HEK293T (cell line): ENCODE measurements at regions not wholly inside any gene's neighbourhood (a gene's known extent, or its start where the extent isn't known, plus 50 kb on each side); places are given as distances from the start of the nearest gene placed in this dataset.
"Not testable (repeated sequence)": the region's sequence is repeated elsewhere in the genome, so short reads cannot be mapped to it uniquely, and the experiment has no call there.

Source experiments
- CTCF ChIA-PET: fragments of 350-600 bp; formaldehyde crosslinking; extraction: SDS; loops from one replicate; lab custom pipeline; 2021; ENCODE audit warnings: antibody characterized with exemption, inconsistent platforms; lab: Yijun Ruan, JAX
- POLR2A ChIA-PET: fragments of 350-600 bp; formaldehyde crosslinking; extraction: SDS; loops from one replicate; lab custom pipeline; 2020; ENCODE audit warnings: antibody characterized with exemption, inconsistent platforms; lab: Yijun Ruan, JAX
- DNase-seq: peaks from one replicate; pipeline ENCODE4 v3.0.0; 2012; ENCODE audit warnings: mixed read lengths; ENCODE audit errors: extremely low spot score
- ARNT ChIP-seq: fragments of 450-650 bp; IDR thresholded peaks from 2 replicates; pipeline ENCODE4 v1.6.1; 2017; ENCODE audit warnings: mild to moderate bottlenecking
- BHLHE40 ChIP-seq: fragments of 450-650 bp; IDR thresholded peaks from 2 replicates; pipeline ENCODE4 v1.6.1; 2016; ENCODE audit warnings: mild to moderate bottlenecking, moderate library complexity, borderline replicate concordance
- CTBP1 ChIP-seq: fragments of 450-650 bp; IDR thresholded peaks from 2 replicates; pipeline ENCODE4 v1.6.1; 2016; ENCODE audit warnings: borderline replicate concordance
- ELF4 ChIP-seq: fragments of 450-650 bp; IDR thresholded peaks from 2 replicates; pipeline ENCODE4 v1.6.1; 2017; ENCODE audit warnings: antibody characterized with exemption
- FOXA1 ChIP-seq: fragments of 450-650 bp; IDR thresholded peaks from 2 replicates; pipeline ENCODE4 v1.6.1; 2016; ENCODE audit warnings: mild to moderate bottlenecking
- FOXK2 ChIP-seq: fragments of 450-650 bp; IDR thresholded peaks from 2 replicates; pipeline ENCODE4 v1.6.1; 2016; ENCODE audit warnings: mild to moderate bottlenecking
- FOXM1 ChIP-seq: fragments of 450-650 bp; IDR thresholded peaks from 2 replicates; pipeline ENCODE4 v1.6.1; 2017; ENCODE audit warnings: mild to moderate bottlenecking, borderline replicate concordance
- HDGF ChIP-seq: fragments of 450-650 bp; IDR thresholded peaks from 2 replicates; pipeline ENCODE4 v1.6.1; 2017; ENCODE audit warnings: antibody characterized with exemption, borderline replicate concordance
- L3MBTL2 ChIP-seq: fragments of 450-650 bp; conservative IDR thresholded peaks from 2 replicates; pipeline ENCODE4 v1.6.1; 2016; ENCODE audit warnings: mild to moderate bottlenecking
- LEF1 ChIP-seq: fragments of 450-650 bp; IDR thresholded peaks from 2 replicates; pipeline ENCODE4 v1.6.1; 2017; ENCODE audit warnings: mild to moderate bottlenecking, borderline replicate concordance
- NFRKB ChIP-seq: fragments of 450-650 bp; IDR thresholded peaks from 2 replicates; pipeline ENCODE4 v1.6.1; 2016; ENCODE audit warnings: mild to moderate bottlenecking, moderate library complexity
- PKNOX1 ChIP-seq: fragments of 450-650 bp; IDR thresholded peaks from 2 replicates; pipeline ENCODE4 v1.6.1; 2016
- SP1 ChIP-seq: fragments of 450-650 bp; IDR thresholded peaks from 2 replicates; pipeline ENCODE4 v1.6.1; 2017
- SUZ12 ChIP-seq: fragments of 450-650 bp; IDR thresholded peaks from 2 replicates; pipeline ENCODE4 v1.6.1; 2016; ENCODE audit warnings: mild to moderate bottlenecking
- TARDBP ChIP-seq: fragments of 450-650 bp; IDR thresholded peaks from 2 replicates; pipeline ENCODE4 v1.6.1; 2016
- ZNF384 ChIP-seq: fragments of 450-650 bp; IDR thresholded peaks from 2 replicates; pipeline ENCODE4 v1.6.1; 2016

GRCh38 chr14:106802413-106803364, 1276.3 kb downstream of the TMEM121 start:
- TF ChIP-seq SUZ12 (no peak), SP1 (no peak), L3MBTL2 (no peak), ZNF384 (no peak), CTBP1 (no peak), NFRKB (no peak), ELF4 (no peak), HDGF (no peak), TARDBP (no peak), FOXA1 (no peak), BHLHE40 (no peak), LEF1 (no peak)
- ChIA-PET POLR2A (no interaction called here), CTCF (no interaction called here)
- DNase-seq = no peak

- CTCF ChIA-PET = no interaction called here
These were observed 1277.0 kb downstream of the TMEM121 start for GRCh38 chr14:106803379-106803778.

DNA sequence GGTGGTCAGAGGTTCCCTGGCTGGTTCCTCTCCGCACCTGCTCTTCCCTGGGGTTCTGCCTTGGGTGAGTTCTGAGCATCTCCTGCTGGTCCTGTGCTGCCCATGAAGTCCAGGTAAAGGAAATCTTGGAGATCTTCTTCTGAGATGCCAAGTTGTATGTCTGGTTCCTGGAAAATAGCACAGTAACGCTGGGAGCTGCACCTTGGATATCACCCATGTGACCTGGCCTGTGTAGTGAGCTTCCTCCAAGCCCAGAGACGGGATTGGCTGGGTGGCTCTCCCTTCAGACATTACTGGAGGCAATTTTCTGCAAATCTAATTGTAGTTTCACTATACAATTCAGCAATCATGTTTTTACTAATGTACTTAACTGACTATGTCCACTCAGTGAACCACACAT, 1281.1 kb downstream of the TMEM121 start:
- no peak for DNase-seq
- ChIA-PET CTCF (interaction anchor here (0.5 kb wide), 1 partner anchor 16 kb away, joined by 3 read pairs; no protein-coding TSS in a partner anchor), POLR2A (no interaction called here)
- TF ChIP-seq FOXK2 = no peak
- TF ChIP-seq ZNF384 = no peak
- no peak for TF ChIP-seq LEF1
- TF ChIP-seq PKNOX1 = no peak
- TF ChIP-seq SP1 = no peak
- TF ChIP-seq BHLHE40 = no peak
- TF ChIP-seq ELF4 = no peak
- no peak for TF ChIP-seq HDGF
- TF ChIP-seq CTBP1 = no peak
- TF ChIP-seq ARNT = no peak
- TF ChIP-seq L3MBTL2 = no peak
- TF ChIP-seq FOXA1 = no peak
- TF ChIP-seq FOXM1 = no peak
- TF ChIP-seq NFRKB = no peak
- TF ChIP-seq SUZ12 = no peak
- TF ChIP-seq TARDBP = no peak

More at GRCh38 chr14:106803379-106803778, 1277.0 kb downstream of the TMEM121 start:
- TF ChIP-seq ARNT (no peak), CTBP1 (no peak), TARDBP (no peak), PKNOX1 (no peak), SP1 (no peak), FOXK2 (no peak), SUZ12 (no peak), ELF4 (no peak), ZNF384 (no peak), LEF1 (no peak), BHLHE40 (no peak), NFRKB (no peak), FOXM1 (no peak), HDGF (no peak), L3MBTL2 (no peak), FOXA1 (no peak)
- no peak for DNase-seq
- POLR2A ChIA-PET = no interaction called here

DNA sequence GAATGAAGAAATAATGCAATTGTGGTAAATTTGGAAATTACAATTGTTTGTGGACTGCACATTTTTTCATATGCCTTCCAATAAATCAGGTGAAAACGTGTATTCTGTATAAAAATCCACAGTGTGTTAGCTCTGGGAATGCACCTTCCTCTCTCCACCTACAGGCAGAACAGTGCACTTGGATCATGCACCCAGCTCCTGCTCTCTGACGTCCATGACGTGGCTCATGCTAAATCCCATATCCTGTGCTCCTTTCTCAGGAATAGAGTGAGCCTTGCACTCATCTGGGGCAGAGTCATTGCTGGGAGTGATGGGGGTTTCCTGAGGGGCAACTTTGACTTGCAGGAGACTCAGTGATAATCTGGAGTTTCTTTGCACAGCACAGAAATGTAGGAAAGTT, 1282.1 kb downstream of the TMEM121 start:
- POLR2A ChIA-PET = no interaction called here
- no peak for DNase-seq
- CTCF ChIA-PET = no interaction called here
- no peak for TF ChIP-seq FOXA1
- no peak for TF ChIP-seq SUZ12
- TF ChIP-seq CTBP1 = no peak
- no peak for TF ChIP-seq TARDBP
- no peak for TF ChIP-seq ELF4
- TF ChIP-seq ARNT = no peak
- no peak for TF ChIP-seq FOXK2
- no peak for TF ChIP-seq L3MBTL2
- TF ChIP-seq FOXM1 = no peak
- TF ChIP-seq BHLHE40 = no peak
- TF ChIP-seq NFRKB = no peak

DNA sequence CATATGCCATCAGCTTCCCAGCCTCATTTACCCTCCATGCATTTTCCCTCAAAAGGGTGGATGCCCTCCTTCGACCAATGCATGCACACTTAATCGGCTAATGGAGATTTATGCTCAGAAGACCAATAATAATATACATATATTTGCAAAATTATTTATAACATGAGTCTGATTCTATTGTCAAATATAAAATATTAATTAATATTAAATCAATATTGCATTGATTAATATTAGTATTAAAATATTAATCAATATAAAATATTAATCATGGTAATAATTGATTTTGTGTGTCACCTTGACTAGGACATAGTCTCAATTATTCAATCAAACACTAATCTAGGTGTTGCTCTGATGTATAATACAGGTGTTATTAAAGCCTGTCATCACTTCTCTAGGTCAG, 1282.5 kb downstream of the TMEM121 start:
- CTCF ChIA-PET = no interaction called here
- no peak for TF ChIP-seq SUZ12
- TF ChIP-seq FOXA1 = no peak
- TF ChIP-seq LEF1 = no peak
- no peak for TF ChIP-seq PKNOX1
- no peak for TF ChIP-seq ELF4
- TF ChIP-seq BHLHE40 = no peak
- no peak for TF ChIP-seq FOXM1
- no peak for TF ChIP-seq TARDBP
- no peak for TF ChIP-seq L3MBTL2
- TF ChIP-seq HDGF = no peak
- POLR2A ChIA-PET = no interaction called here
- DNase-seq = no peak

DNA sequence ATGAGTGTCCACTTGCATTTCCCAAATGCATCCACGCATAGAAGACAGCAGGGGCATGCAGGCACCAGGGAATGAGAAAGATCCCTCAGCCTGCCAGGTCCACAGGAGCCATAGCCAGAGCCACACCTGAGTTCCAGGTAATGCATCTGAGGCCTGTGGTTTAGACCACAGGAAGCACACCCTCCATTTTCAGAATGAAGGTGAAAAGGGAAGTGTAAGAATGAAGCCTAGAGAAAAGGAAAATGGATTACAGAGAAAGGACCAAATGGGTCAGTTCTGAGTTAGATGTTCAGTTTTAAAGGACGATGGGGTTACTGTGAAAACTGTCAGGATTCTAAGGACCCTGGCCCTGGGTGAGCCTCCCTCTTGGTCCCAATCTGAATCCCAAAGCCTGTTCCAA, 1283.2 kb downstream of the TMEM121 start:
- CTCF ChIA-PET = no interaction called here
- no peak for TF ChIP-seq CTBP1
- TF ChIP-seq PKNOX1 = no peak
- POLR2A ChIA-PET = no interaction called here

GRCh38 chr14:106810168-106810567, 1283.8 kb downstream of the TMEM121 start:
- DNase-seq, POLR2A ChIA-PET, CTCF ChIA-PET: not testable (repeated sequence)

More for the DNA sequence above, 1283.2 kb downstream of the TMEM121 start:
- no peak for DNase-seq
